ENCODE measurements at regions not wholly inside any gene's neighbourhood (a gene's known extent, or its start where the extent isn't known, plus 50 kb on each side); places are given as distances from the start of the nearest gene placed in this dataset.
"Not testable (repeated sequence)": the region's sequence is repeated elsewhere in the genome, so short reads cannot be mapped to it uniquely, and the experiment has no call there.

- DNase-seq = no peak
Observed at GRCh38 chr14:55847766-55848165, 267.8 kb downstream of the KTN1 start.

- DNase-seq = no peak
Observed at GRCh38 chr14:55848964-55849363, 269.0 kb downstream of the KTN1 start.

GRCh38 chr14:55849833-55850232, 268.4 kb upstream of the PELI2 start:
- no peak for DNase-seq

- no peak for DNase-seq
Observed at GRCh38 chr14:55850825-55851241, 267.4 kb upstream of the PELI2 start.

- no peak for DNase-seq
Observed at GRCh38 chr14:55851301-55851700, 266.9 kb upstream of the PELI2 start.

- DNase-seq = no peak
Observed at GRCh38 chr14:55851961-55852360, 266.2 kb upstream of the PELI2 start.

- DNase-seq = peak in 1 of 2 donors; percentile 17
Observed at GRCh38 chr14:55855751-55856150, 262.5 kb upstream of the PELI2 start.

- DNase-seq = no peak
Observed at GRCh38 chr14:55858604-55859003, 259.6 kb upstream of the PELI2 start.

GRCh38 chr14:55861561-55861960, 256.6 kb upstream of the PELI2 start:
- not testable (repeated sequence) for DNase-seq

GRCh38 chr14:55864890-55865655, 253.1 kb upstream of the PELI2 start:
- DNase-seq = no peak

- DNase-seq = no peak
Observed at GRCh38 chr14:55867311-55867710, 250.9 kb upstream of the PELI2 start.

GRCh38 chr14:55867719-55868118, 250.5 kb upstream of the PELI2 start:
- no peak for DNase-seq

GRCh38 chr14:55869397-55870049, 248.7 kb upstream of the PELI2 start:
- no peak for DNase-seq

GRCh38 chr14:55873169-55873568, 245.0 kb upstream of the PELI2 start:
- DNase-seq = peak; percentile 13 to 31

GRCh38 chr14:55874785-55875184, 243.4 kb upstream of the PELI2 start:
- DNase-seq = no peak

- no peak for DNase-seq
Observed at GRCh38 chr14:55877942-55878341, 240.3 kb upstream of the PELI2 start.

GRCh38 chr14:55881577-55882241, 236.5 kb upstream of the PELI2 start:
- DNase-seq = no peak

GRCh38 chr14:55884819-55885218, 233.4 kb upstream of the PELI2 start:
- no peak for DNase-seq

GRCh38 chr14:55889124-55889523, 229.1 kb upstream of the PELI2 start:
- peak in 1 of 2 donors; percentile 2 for DNase-seq

GRCh38 chr14:55891692-55892091, 226.5 kb upstream of the PELI2 start:
- no peak for DNase-seq

- no peak for DNase-seq
Observed at GRCh38 chr14:55892906-55893305, 225.3 kb upstream of the PELI2 start.

GRCh38 chr14:55893705-55894104, 224.5 kb upstream of the PELI2 start:
- DNase-seq = no peak

- DNase-seq = no peak
Observed at GRCh38 chr14:55897031-55897430, 221.2 kb upstream of the PELI2 start.
